ENCODE measurements at regions not wholly inside any gene's neighbourhood (a gene's known extent, or its start where the extent isn't known, plus 50 kb on each side); places are given as distances from the start of the nearest gene placed in this dataset.

DNA sequence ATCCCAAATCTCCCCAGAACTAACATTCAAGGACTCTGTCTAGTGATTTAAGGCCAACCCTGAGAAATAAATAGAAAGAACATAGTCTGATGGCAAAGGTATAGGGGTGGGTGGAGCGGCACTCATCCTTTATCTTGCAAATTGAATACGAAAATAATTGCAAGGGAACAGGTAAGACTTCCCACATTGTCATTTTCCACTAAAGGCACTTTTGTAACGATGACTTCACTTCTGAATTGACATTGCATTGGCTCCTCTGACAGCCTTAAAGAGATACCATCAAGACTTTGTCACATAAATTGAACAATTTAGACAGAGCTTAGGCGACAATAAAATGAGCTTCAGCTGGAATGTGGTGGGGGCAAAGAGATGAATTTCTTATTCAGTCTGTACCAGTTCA is 75.3 kb upstream of the PLCL2 start:
- H3K27me3 ChIP-seq = no peaks in the 10 kb centered on the region
- no peaks in the 10 kb centered on the region for H3K4me1 ChIP-seq (ENCODE audit: low read depth)
- TF ChIP-seq, protein P1, sequence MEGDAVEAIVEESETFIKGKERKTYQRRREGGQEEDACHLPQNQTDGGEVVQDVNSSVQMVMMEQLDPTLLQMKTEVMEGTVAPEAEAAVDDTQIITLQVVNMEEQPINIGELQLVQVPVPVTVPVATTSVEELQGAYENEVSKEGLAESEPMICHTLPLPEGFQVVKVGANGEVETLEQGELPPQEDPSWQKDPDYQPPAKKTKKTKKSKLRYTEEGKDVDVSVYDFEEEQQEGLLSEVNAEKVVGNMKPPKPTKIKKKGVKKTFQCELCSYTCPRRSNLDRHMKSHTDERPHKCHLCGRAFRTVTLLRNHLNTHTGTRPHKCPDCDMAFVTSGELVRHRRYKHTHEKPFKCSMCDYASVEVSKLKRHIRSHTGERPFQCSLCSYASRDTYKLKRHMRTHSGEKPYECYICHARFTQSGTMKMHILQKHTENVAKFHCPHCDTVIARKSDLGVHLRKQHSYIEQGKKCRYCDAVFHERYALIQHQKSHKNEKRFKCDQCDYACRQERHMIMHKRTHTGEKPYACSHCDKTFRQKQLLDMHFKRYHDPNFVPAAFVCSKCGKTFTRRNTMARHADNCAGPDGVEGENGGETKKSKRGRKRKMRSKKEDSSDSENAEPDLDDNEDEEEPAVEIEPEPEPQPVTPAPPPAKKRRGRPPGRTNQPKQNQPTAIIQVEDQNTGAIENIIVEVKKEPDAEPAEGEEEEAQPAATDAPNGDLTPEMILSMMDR (IDR thresholded peaks at IDR 0.05; ENCODE audit: low read depth, low read length) = no peak
- H3K27ac ChIP-seq = no peak overlapping the region
- no peaks in the 10 kb centered on the region for H3K36me3 ChIP-seq
- no peaks in the 10 kb centered on the region for H3K9me3 ChIP-seq (ENCODE audit: low read depth)
- H3K4me3 ChIP-seq = no peak overlapping the region
- no peak for DNase-seq (ENCODE audit: low read depth in 1 of 2, low spot score in 1 of 2)

DNA sequence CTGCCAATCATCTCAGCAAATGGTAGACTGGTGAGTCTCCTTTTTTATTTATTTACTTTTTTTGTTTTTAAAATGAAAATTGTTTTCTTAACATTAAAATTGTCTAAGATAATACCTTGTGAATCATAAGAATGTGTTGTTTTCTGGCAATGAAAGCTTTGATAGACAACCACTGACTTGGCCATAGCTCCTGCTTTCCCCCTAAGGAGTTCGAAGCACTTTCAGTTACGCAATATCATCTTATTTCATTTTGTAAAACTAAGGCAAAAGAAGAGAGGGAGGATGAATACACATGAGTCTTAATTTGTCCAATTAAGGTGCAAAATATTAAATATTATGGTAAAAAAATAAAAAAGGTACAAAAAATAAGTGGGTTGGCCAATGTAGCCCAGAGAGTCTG is 74.8 kb upstream of the PLCL2 start:
- Histone ChIP-seq H3K4me3 (no peak overlapping the region), H3K9me3 (ENCODE audit: low read depth) (no peaks in the 10 kb centered on the region), H3K4me1 (ENCODE audit: low read depth) (no peaks in the 10 kb centered on the region), H3K36me3 (no peaks in the 10 kb centered on the region), H3K27me3 (no peaks in the 10 kb centered on the region), H3K27ac (no peak overlapping the region)
- no peak for DNase-seq (ENCODE audit: low read depth in 1 of 2, low spot score in 1 of 2)
- TF ChIP-seq, protein P1 (IDR thresholded peaks at IDR 0.05; ENCODE audit: low read depth, low read length) = no peak

DNA sequence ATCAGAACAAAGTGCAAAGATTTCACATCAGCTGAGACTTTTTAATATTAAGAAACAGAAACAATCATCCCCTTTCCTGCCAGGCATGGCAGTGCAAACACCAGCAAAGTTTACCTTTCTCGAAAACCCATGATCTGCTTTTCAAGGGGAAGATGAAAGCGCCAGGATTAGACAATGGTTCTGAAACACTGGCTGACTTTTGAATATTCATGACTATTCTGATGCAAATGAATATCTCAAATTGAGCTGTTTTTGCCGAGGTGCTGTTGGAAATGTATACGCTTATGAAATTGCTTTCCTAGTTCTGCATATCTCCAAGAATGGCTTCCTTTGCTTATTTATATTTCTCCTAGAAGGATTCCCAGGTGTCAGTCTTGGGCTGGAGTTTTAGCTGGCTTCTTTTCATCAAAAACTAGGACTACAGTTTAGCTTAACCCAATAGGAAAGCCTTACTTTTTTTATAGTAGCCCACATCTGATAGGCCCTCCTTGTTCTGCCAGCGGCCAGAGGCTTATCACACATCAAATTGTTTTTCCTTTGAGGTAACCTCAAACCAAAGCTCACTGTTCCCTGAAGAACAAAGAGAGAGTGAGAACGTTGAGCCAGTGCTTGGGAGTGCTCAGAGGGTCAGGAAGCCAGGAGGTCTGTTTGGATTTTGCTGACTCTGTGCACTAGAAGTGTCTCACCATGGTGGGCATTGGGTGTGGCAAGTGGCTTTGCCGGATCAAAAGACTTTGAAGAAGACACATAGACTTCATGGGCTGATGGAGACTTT is 74.0 kb upstream of the PLCL2 start:
- no peak for DNase-seq (ENCODE audit: low read depth in 1 of 2, low spot score in 1 of 2)
- no peaks in the 10 kb centered on the region for H3K9me3 ChIP-seq (ENCODE audit: low read depth)
- H3K27ac ChIP-seq = no peak overlapping the region
- no peaks in the 10 kb centered on the region for H3K4me1 ChIP-seq (ENCODE audit: low read depth)
- TF ChIP-seq, protein P1 (IDR thresholded peaks at IDR 0.05; ENCODE audit: low read depth, low read length) = no peak
- no peaks in the 10 kb centered on the region for H3K36me3 ChIP-seq
- H3K27me3 ChIP-seq = no peaks in the 10 kb centered on the region
- no peak overlapping the region for H3K4me3 ChIP-seq

DNA sequence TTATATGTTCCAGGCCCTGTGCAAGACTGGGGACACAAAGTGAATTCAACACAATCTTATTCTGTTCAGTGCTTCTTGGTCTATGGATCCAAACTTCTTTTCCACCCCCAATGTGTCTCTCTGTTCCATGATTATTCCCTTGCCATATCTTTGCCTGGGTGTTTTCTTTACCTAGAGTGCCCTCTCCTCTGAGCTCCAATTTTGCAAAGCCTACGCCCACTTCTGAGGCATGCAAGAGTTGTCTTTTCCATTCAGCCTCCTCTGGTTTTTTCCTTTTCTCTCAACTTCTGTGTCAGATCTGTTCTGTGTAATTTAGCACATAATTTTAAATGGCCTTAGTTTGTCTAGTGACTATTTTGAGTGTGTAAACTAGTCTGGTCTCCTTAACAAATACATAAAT is 72.8 kb upstream of the PLCL2 start:
- Histone ChIP-seq H3K36me3 (no peaks in the 10 kb centered on the region), H3K4me1 (ENCODE audit: low read depth) (no peaks in the 10 kb centered on the region), H3K27me3 (no peaks in the 10 kb centered on the region), H3K9me3 (ENCODE audit: low read depth) (no peaks in the 10 kb centered on the region), H3K4me3 (no peak overlapping the region), H3K27ac (no peak overlapping the region)
- no peak for DNase-seq (ENCODE audit: low read depth in 1 of 2, low spot score in 1 of 2)
- TF ChIP-seq, protein P1 (IDR thresholded peaks at IDR 0.05; ENCODE audit: low read depth, low read length) = no peak

GRCh38 chr3:16813336-16813735 is 71.4 kb upstream of the PLCL2 start:
- Histone ChIP-seq H3K27me3 (no peaks in the 10 kb centered on the region), H3K27ac (no peak overlapping the region), H3K4me3 (no peak overlapping the region), H3K4me1 (ENCODE audit: low read depth) (no peaks in the 10 kb centered on the region), H3K36me3 (no peaks in the 10 kb centered on the region), H3K9me3 (ENCODE audit: low read depth) (no peaks in the 10 kb centered on the region)
- TF ChIP-seq, protein P1 (IDR thresholded peaks at IDR 0.05; ENCODE audit: low read depth, low read length) = no peak
- DNase-seq (ENCODE audit: low read depth in 1 of 2, low spot score in 1 of 2) = no peak
